ENCODE measurements at regions not wholly inside any gene's neighbourhood (a gene's known extent, or its start where the extent isn't known, plus 50 kb on each side); places are given as distances from the start of the nearest gene placed in this dataset.

DNA sequence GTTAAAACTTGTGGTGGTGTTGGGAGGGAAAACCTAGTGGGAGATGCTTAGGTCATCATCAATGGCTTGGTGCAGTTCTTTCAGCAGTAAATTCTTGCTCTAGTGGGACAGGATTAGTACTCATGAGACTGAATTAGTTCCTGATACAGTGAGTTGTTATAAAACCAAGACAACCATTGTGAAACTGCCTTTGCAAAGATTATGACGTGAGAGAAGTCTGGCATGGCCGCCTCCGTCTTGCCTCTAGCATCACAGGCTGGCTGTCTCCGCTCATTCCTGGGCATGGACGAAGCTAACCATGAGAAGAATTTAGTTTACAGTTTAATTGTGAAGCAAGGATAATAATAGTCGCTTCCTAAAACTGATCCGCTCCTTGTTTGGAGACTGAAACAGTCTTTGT lies 186.4 kb downstream of the KIF20B start:
- TF ChIP-seq, protein P1, sequence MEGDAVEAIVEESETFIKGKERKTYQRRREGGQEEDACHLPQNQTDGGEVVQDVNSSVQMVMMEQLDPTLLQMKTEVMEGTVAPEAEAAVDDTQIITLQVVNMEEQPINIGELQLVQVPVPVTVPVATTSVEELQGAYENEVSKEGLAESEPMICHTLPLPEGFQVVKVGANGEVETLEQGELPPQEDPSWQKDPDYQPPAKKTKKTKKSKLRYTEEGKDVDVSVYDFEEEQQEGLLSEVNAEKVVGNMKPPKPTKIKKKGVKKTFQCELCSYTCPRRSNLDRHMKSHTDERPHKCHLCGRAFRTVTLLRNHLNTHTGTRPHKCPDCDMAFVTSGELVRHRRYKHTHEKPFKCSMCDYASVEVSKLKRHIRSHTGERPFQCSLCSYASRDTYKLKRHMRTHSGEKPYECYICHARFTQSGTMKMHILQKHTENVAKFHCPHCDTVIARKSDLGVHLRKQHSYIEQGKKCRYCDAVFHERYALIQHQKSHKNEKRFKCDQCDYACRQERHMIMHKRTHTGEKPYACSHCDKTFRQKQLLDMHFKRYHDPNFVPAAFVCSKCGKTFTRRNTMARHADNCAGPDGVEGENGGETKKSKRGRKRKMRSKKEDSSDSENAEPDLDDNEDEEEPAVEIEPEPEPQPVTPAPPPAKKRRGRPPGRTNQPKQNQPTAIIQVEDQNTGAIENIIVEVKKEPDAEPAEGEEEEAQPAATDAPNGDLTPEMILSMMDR (IDR thresholded peaks at IDR 0.05), result no peak
- TF ChIP-seq POLR2A (IDR thresholded peaks at IDR 0.05), result no peak
